Neural cell (in vitro differentiated cells): ENCODE measurements at regions not wholly inside any gene's neighbourhood (a gene's known extent, or its start where the extent isn't known, plus 50 kb on each side); places are given as distances from the start of the nearest gene placed in this dataset.

Experiments used
- H2AFZ ChIP-seq: fragments of 200-600, 300-800 bp; sonication (generic), shearing (Covaris generic); 2 replicates; pipeline ENCODE4 v1.6.0; 2014; ENCODE audit warnings: low read depth, mild to moderate bottlenecking, antibody characterized with exemption, low read length, moderate library complexity
- H3F3A ChIP-seq: fragments of 200-600 bp; shearing (Covaris generic); 2 replicates; pipeline ENCODE4 v1.6.1; 2016; ENCODE audit warnings: mild to moderate bottlenecking, moderate library complexity, mixed read lengths, antibody characterized with exemption, low read length; ENCODE audit not compliant: insufficient read depth, poor library complexity, severe bottlenecking
- H3K27ac ChIP-seq: fragments of 200-600, 300-800 bp; sonication (generic), shearing (Covaris generic); 2 replicates; pipeline ENCODE4 v1.5.1; 2014; ENCODE audit warnings: mild to moderate bottlenecking, low read length, moderate library complexity
- H3K27me3 ChIP-seq: fragments of 300-800, 200-600 bp; sonication (generic), shearing (Covaris generic); 2 replicates; pipeline ENCODE4 v1.6.0; 2014; ENCODE audit warnings: mild to moderate bottlenecking, low read depth, low read length, moderate library complexity; ENCODE audit not compliant: insufficient read depth
- H3K36me3 ChIP-seq: fragments of 300-800, 200-600 bp; sonication (generic), shearing (Covaris generic); 2 replicates; pipeline ENCODE4 v1.5.1; 2014; ENCODE audit warnings: mild to moderate bottlenecking, antibody characterized with exemption, low read length, moderate library complexity; ENCODE audit not compliant: insufficient read depth
- H3K4me2 ChIP-seq: fragments of 300-800, 200-600 bp; sonication (generic), shearing (Covaris generic); 2 replicates; pipeline ENCODE4 v1.6.0; 2014; ENCODE audit warnings: mild to moderate bottlenecking, low read length
- H3K4me3 ChIP-seq: fragments of 300-800, 200-600 bp; sonication (generic), shearing (Covaris generic); 2 replicates; pipeline ENCODE4 v1.5.1; 2014; ENCODE audit warnings: mild to moderate bottlenecking, low read length, moderate library complexity
- H3K79me2 ChIP-seq: fragments of 200-600 bp; shearing (Covaris generic); replicated peaks from 2 replicates; pipeline ENCODE4 v1.6.0; 2014; ENCODE audit warnings: mild to moderate bottlenecking, low read length, moderate library complexity; ENCODE audit not compliant: insufficient read depth
- H3K9ac ChIP-seq: fragments of 300-800, 200-600 bp; sonication (generic), shearing (Covaris generic); 2 replicates; pipeline ENCODE4 v1.6.1; 2016; ENCODE audit warnings: mild to moderate bottlenecking, low read length, mixed read lengths
- H3K9me2 ChIP-seq: fragments of 200-600 bp; shearing (Covaris generic); 2 replicates; pipeline ENCODE4 v1.6.1; 2016; ENCODE audit warnings: mild to moderate bottlenecking, low read length, mixed read lengths; ENCODE audit not compliant: insufficient read depth
- H3K9me3 ChIP-seq: fragments of 200-600, 300-800 bp; sonication (generic), shearing (Covaris generic); 2 replicates; pipeline ENCODE4 v1.6.1; 2016; ENCODE audit warnings: mild to moderate bottlenecking, mixed run types, low read length, moderate library complexity, mixed read lengths
- H4K20me1 ChIP-seq: fragments of 200-600 bp; shearing (Covaris generic); 2 replicates; pipeline ENCODE4 v1.6.1; 2016; ENCODE audit warnings: mild to moderate bottlenecking, mixed run types; ENCODE audit not compliant: insufficient read depth
- EP300 ChIP-seq: fragments of 450-650 bp; conservative IDR thresholded peaks from 2 replicates; pipeline ENCODE4 v1.6.1; 2014; ENCODE audit warnings: antibody characterized with exemption, mild to moderate bottlenecking, moderate library complexity; ENCODE audit not compliant: poor library complexity, severe bottlenecking
- EZH2 ChIP-seq: fragments of 200-600, 300-800 bp; shearing (Covaris generic), sonication (generic); IDR thresholded peaks from 2 replicates; pipeline ENCODE4 v1.6.1; 2014; ENCODE audit warnings: antibody characterized with exemption, low read length, borderline replicate concordance, mild to moderate bottlenecking; ENCODE audit not compliant: insufficient read depth, poor library complexity, severe bottlenecking
- MXI1 ChIP-seq: fragments of 450-650 bp; conservative IDR thresholded peaks from 2 replicates; pipeline ENCODE4 v1.6.1; 2014; ENCODE audit warnings: antibody characterized with exemption, mild to moderate bottlenecking; ENCODE audit not compliant: poor library complexity, severe bottlenecking
- POLR2AphosphoS5 ChIP-seq: IDR thresholded peaks from 2 replicates; pipeline ENCODE4 v1.6.1; 2012
- RAD21 ChIP-seq: fragments of 450-650 bp; conservative IDR thresholded peaks from 2 replicates; pipeline ENCODE4 v1.6.1; 2014; ENCODE audit warnings: antibody characterized with exemption, mild to moderate bottlenecking, moderate library complexity
- SMC3 ChIP-seq: fragments of 450-650 bp; conservative IDR thresholded peaks from 2 replicates; pipeline ENCODE4 v1.6.1; 2014; ENCODE audit warnings: antibody characterized with exemption, mild to moderate bottlenecking, moderate library complexity; ENCODE audit not compliant: poor library complexity
- TAF1 ChIP-seq: IDR thresholded peaks from 2 replicates; pipeline ENCODE4 v1.6.1; 2012; ENCODE audit warnings: low read depth
- TF ChIP-seq, protein P1 (sequence below): IDR thresholded peaks from 2 replicates; pipeline ENCODE4 v1.6.1; 2012; ENCODE audit warnings: borderline replicate concordance
- TF ChIP-seq, protein P2 (sequence below): fragments of 450-650 bp; IDR thresholded peaks from 2 replicates; pipeline ENCODE4 v1.5.1; 2014; ENCODE audit warnings: antibody characterized with exemption, mild to moderate bottlenecking, moderate library complexity; ENCODE audit not compliant: poor library complexity, severe bottlenecking

DNA sequence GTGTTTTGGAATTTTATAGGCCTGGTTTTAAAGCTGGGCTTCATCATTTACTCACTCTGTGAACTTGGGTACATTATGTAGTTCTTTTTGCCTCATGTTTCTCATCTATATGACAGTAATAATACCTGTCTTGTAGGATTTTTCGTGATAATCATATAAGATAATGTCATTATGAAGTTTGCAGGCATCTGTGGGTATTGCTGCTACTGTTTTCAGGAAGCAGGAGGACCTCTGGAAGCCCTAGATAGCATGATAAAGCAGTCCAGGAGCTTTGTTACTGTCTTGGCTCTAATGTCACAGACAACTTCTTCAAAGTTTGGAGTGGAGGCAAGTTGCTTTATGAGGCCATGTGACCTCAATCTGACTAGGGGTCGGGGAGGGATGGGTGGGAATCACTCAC, 145.0 kb upstream of the MEIS2 start:
- Histone ChIP-seq H3K9me2 (no peaks in the 10 kb centered on the region), H3K4me3 (no peak overlapping the region), H3K27me3 (no peaks in the 10 kb centered on the region), H3F3A (no peaks in the 10 kb centered on the region), H3K4me2 (no peak overlapping the region), H4K20me1 (no peaks in the 10 kb centered on the region), H3K9ac (no peak overlapping the region), H3K27ac (no peak overlapping the region), H3K9me3 (no peaks in the 10 kb centered on the region), H3K79me2 (no peaks in the 10 kb centered on the region), H2AFZ (no peak overlapping the region), H3K36me3 (no peaks in the 10 kb centered on the region)
- TF ChIP-seq SMC3 (no peak), EP300 (no peak), RAD21 (no peak), MXI1 (no peak), TAF1 (no peak), EZH2 (no peak)
- TF ChIP-seq, protein P1, sequence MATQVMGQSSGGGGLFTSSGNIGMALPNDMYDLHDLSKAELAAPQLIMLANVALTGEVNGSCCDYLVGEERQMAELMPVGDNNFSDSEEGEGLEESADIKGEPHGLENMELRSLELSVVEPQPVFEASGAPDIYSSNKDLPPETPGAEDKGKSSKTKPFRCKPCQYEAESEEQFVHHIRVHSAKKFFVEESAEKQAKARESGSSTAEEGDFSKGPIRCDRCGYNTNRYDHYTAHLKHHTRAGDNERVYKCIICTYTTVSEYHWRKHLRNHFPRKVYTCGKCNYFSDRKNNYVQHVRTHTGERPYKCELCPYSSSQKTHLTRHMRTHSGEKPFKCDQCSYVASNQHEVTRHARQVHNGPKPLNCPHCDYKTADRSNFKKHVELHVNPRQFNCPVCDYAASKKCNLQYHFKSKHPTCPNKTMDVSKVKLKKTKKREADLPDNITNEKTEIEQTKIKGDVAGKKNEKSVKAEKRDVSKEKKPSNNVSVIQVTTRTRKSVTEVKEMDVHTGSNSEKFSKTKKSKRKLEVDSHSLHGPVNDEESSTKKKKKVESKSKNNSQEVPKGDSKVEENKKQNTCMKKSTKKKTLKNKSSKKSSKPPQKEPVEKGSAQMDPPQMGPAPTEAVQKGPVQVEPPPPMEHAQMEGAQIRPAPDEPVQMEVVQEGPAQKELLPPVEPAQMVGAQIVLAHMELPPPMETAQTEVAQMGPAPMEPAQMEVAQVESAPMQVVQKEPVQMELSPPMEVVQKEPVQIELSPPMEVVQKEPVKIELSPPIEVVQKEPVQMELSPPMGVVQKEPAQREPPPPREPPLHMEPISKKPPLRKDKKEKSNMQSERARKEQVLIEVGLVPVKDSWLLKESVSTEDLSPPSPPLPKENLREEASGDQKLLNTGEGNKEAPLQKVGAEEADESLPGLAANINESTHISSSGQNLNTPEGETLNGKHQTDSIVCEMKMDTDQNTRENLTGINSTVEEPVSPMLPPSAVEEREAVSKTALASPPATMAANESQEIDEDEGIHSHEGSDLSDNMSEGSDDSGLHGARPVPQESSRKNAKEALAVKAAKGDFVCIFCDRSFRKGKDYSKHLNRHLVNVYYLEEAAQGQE: no peak
- TF ChIP-seq, protein P2, sequence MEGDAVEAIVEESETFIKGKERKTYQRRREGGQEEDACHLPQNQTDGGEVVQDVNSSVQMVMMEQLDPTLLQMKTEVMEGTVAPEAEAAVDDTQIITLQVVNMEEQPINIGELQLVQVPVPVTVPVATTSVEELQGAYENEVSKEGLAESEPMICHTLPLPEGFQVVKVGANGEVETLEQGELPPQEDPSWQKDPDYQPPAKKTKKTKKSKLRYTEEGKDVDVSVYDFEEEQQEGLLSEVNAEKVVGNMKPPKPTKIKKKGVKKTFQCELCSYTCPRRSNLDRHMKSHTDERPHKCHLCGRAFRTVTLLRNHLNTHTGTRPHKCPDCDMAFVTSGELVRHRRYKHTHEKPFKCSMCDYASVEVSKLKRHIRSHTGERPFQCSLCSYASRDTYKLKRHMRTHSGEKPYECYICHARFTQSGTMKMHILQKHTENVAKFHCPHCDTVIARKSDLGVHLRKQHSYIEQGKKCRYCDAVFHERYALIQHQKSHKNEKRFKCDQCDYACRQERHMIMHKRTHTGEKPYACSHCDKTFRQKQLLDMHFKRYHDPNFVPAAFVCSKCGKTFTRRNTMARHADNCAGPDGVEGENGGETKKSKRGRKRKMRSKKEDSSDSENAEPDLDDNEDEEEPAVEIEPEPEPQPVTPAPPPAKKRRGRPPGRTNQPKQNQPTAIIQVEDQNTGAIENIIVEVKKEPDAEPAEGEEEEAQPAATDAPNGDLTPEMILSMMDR: no peak

DNA sequence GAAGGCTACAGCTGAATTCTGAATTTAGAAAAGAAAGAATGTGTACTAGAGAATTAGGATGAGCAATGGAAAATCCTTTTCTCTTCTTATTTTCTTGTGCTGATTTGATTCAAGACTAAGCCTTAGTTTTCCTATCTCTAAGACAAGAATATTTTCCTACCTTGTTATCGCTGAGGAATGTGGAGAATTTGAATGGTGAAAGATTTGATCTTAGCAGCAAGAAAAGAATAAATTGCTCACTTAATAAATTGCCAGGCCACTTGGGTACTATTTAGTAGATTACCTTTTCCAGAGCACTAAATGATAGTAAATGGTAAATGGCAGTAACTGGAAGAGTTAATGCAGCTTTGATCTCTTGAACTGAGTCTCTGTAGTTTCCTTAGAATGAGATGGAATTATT, 145.7 kb upstream of the MEIS2 start:
- no peaks in the 10 kb centered on the region for H4K20me1 ChIP-seq
- H3K9ac ChIP-seq: no peak overlapping the region
- no peak overlapping the region for H3K4me2 ChIP-seq
- H3K4me3 ChIP-seq: peak overlapping the region; percentile 3
- H3K27me3 ChIP-seq: no peaks in the 10 kb centered on the region
- TF ChIP-seq POLR2AphosphoS5 (no peak), MXI1 (no peak), RAD21 (no peak), TAF1 (no peak), SMC3 (no peak), EZH2 (no peak), EP300 (no peak)
- TF ChIP-seq, protein P1: no peak
- TF ChIP-seq, protein P2: no peak
- no peaks in the 10 kb centered on the region for H3K9me2 ChIP-seq
- H2AFZ ChIP-seq: no peak overlapping the region
- H3F3A ChIP-seq: no peaks in the 10 kb centered on the region
- H3K79me2 ChIP-seq: no peaks in the 10 kb centered on the region
- H3K36me3 ChIP-seq: no peaks in the 10 kb centered on the region
- peak overlapping the region; percentile 15 for H3K27ac ChIP-seq
- no peaks in the 10 kb centered on the region for H3K9me3 ChIP-seq
